ENCODE measurements at regions not wholly inside any gene's neighbourhood (a gene's known extent, or its start where the extent isn't known, plus 50 kb on each side); places are given as distances from the start of the nearest gene placed in this dataset.

GRCh38 chr5:89956838-89957237 is 452.7 kb downstream of the CETN3 start:
- Histone ChIP-seq H3K9me2 (ENCODE audit: insufficient read depth, low read length) (no peaks in the 10 kb centered on the region), H3K9me3 (ENCODE audit: low read length) (no peaks in the 10 kb centered on the region), H3K27ac (ENCODE audit: low read depth, low read length, poor library complexity, severe bottlenecking) (no peak overlapping the region), H3K79me2 (ENCODE audit: insufficient read depth, low read depth, low read length) (no peaks in the 10 kb centered on the region), H3K36me3 (ENCODE audit: insufficient read depth, low read length) (no peaks in the 10 kb centered on the region), H3K4me3 (ENCODE audit: low read depth, low read length, poor library complexity, severe bottlenecking) (no peak overlapping the region), H3K4me2 (ENCODE audit: low read length) (no peak overlapping the region), H2AFZ (ENCODE audit: low read length) (no peak overlapping the region), H4K20me1 (ENCODE audit: insufficient read depth, low read length) (no peaks in the 10 kb centered on the region), H3K4me1 (ENCODE audit: insufficient read depth, low read length, poor library complexity, severe bottlenecking) (no peaks in the 10 kb centered on the region)
- no peak for TF ChIP-seq EZH2phosphoT487 (IDR thresholded peaks at IDR 0.05; ENCODE audit: borderline replicate concordance, low read depth, low read length)
- TF ChIP-seq, protein P1, sequence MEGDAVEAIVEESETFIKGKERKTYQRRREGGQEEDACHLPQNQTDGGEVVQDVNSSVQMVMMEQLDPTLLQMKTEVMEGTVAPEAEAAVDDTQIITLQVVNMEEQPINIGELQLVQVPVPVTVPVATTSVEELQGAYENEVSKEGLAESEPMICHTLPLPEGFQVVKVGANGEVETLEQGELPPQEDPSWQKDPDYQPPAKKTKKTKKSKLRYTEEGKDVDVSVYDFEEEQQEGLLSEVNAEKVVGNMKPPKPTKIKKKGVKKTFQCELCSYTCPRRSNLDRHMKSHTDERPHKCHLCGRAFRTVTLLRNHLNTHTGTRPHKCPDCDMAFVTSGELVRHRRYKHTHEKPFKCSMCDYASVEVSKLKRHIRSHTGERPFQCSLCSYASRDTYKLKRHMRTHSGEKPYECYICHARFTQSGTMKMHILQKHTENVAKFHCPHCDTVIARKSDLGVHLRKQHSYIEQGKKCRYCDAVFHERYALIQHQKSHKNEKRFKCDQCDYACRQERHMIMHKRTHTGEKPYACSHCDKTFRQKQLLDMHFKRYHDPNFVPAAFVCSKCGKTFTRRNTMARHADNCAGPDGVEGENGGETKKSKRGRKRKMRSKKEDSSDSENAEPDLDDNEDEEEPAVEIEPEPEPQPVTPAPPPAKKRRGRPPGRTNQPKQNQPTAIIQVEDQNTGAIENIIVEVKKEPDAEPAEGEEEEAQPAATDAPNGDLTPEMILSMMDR (conservative IDR thresholded peaks at IDR 0.05; ENCODE audit: low read length), result no peak
- ChIA-PET CTCF (ENCODE audit: unreplicated experiment) (no interaction called here), POLR2A (no interaction called here)
- BruUV-seq (replicated peaks), result no TSS peak
- intact Hi-C loops (cut with micrococcal nuclease; ENCODE audit: unreplicated experiment), result no loop called here
- no peak for DNase-seq (ENCODE audit: low spot score)

GRCh38 chr5:89954916-89955315 is 454.6 kb downstream of the CETN3 start:
- intact Hi-C loops (cut with micrococcal nuclease; ENCODE audit: unreplicated experiment), result no loop called here
- CTCF ChIA-PET (ENCODE audit: unreplicated experiment), result no interaction called here
- no peaks in the 10 kb centered on the region for H4K20me1 ChIP-seq (ENCODE audit: insufficient read depth, low read length)
- no peak for DNase-seq (ENCODE audit: low spot score)
- no peaks in the 10 kb centered on the region for H3K9me2 ChIP-seq (ENCODE audit: insufficient read depth, low read length)
- POLR2A ChIA-PET, result interaction anchor here (0.6 kb wide), 1 partner anchor 876 kb away, joined by 3 read pairs; no protein-coding TSS in a partner anchor
- no peaks in the 10 kb centered on the region for H3K4me1 ChIP-seq (ENCODE audit: insufficient read depth, low read length, poor library complexity, severe bottlenecking)
- TF ChIP-seq, protein P1 (conservative IDR thresholded peaks at IDR 0.05; ENCODE audit: low read length), result no peak
- TF ChIP-seq EZH2phosphoT487 (IDR thresholded peaks at IDR 0.05; ENCODE audit: borderline replicate concordance, low read depth, low read length), result no peak
- no peak overlapping the region for H3K27ac ChIP-seq (ENCODE audit: low read depth, low read length, poor library complexity, severe bottlenecking)
- H3K36me3 ChIP-seq (ENCODE audit: insufficient read depth, low read length), result no peaks in the 10 kb centered on the region
- H2AFZ ChIP-seq (ENCODE audit: low read length), result no peak overlapping the region
- BruUV-seq (replicated peaks), result no TSS peak
- no peak overlapping the region for H3K4me3 ChIP-seq (ENCODE audit: low read depth, low read length, poor library complexity, severe bottlenecking)
- no peak overlapping the region for H3K4me2 ChIP-seq (ENCODE audit: low read length)
- no peaks in the 10 kb centered on the region for H3K79me2 ChIP-seq (ENCODE audit: insufficient read depth, low read depth, low read length)
- no peaks in the 10 kb centered on the region for H3K9me3 ChIP-seq (ENCODE audit: low read length)

DNA sequence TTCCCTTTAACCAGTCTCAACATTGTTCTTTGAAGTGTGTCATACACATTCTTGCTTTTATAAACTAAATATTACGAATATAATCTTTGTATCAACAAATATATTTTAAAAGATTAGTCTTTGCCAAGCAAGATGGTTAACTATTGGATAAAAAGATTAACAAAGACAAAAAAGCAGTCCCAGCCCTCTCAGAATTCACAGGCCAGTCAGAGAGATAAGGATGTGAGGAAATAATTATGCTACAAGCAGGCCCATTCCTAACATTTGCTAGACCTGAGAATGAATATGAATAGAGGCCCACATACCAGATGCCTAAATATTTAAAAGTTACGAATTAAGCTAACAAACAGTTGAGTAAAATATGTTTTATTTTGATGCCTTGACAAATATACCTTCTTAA is 457.7 kb downstream of the CETN3 start:
- no peaks in the 10 kb centered on the region for H3K36me3 ChIP-seq (ENCODE audit: insufficient read depth, low read length)
- no TSS peak for BruUV-seq (replicated peaks)
- no peak overlapping the region for H3K4me2 ChIP-seq (ENCODE audit: low read length)
- POLR2A ChIA-PET, result no interaction called here
- H3K9me3 ChIP-seq (ENCODE audit: low read length), result no peaks in the 10 kb centered on the region
- H3K9me2 ChIP-seq (ENCODE audit: insufficient read depth, low read length), result no peaks in the 10 kb centered on the region
- H4K20me1 ChIP-seq (ENCODE audit: insufficient read depth, low read length), result no peaks in the 10 kb centered on the region
- H3K4me1 ChIP-seq (ENCODE audit: insufficient read depth, low read length, poor library complexity, severe bottlenecking), result no peaks in the 10 kb centered on the region
- H3K27ac ChIP-seq (ENCODE audit: low read depth, low read length, poor library complexity, severe bottlenecking), result no peak overlapping the region
- CTCF ChIA-PET (ENCODE audit: unreplicated experiment), result no interaction called here
- H3K79me2 ChIP-seq (ENCODE audit: insufficient read depth, low read depth, low read length), result no peaks in the 10 kb centered on the region
- TF ChIP-seq EZH2phosphoT487 (IDR thresholded peaks at IDR 0.05; ENCODE audit: borderline replicate concordance, low read depth, low read length), result no peak
- TF ChIP-seq, protein P1 (conservative IDR thresholded peaks at IDR 0.05; ENCODE audit: low read length), result no peak
- DNase-seq (ENCODE audit: low spot score), result no peak
- H3K4me3 ChIP-seq (ENCODE audit: low read depth, low read length, poor library complexity, severe bottlenecking), result no peak overlapping the region
- H2AFZ ChIP-seq (ENCODE audit: low read length), result no peak overlapping the region
- intact Hi-C loops (cut with micrococcal nuclease; ENCODE audit: unreplicated experiment), result no loop called here

Measured in OCI-LY7 (cell line).